PC-3 (cell line): ENCODE measurements at regions not wholly inside any gene's neighbourhood (a gene's known extent, or its start where the extent isn't known, plus 50 kb on each side); places are given as distances from the start of the nearest gene placed in this dataset.
"Not testable (repeated sequence)": the region's sequence is repeated elsewhere in the genome, so short reads cannot be mapped to it uniquely, and the experiment has no call there.

Experiments
- EZH2phosphoT487 ChIP-seq: fragments of 300-600 bp; sonication (generic); IDR thresholded peaks from 2 replicates; pipeline ENCODE4 v1.6.1; 2018; ENCODE audit warnings: mild to moderate bottlenecking, antibody characterized with exemption, low read length, borderline replicate concordance
- TF ChIP-seq, protein P1 (sequence below): fragments of 300-600 bp; sonication (generic); conservative IDR thresholded peaks from 2 replicates; pipeline ENCODE4 v1.5.1; 2017; ENCODE audit warnings: antibody characterized with exemption, low read depth, mild to moderate bottlenecking, low read length

DNA sequence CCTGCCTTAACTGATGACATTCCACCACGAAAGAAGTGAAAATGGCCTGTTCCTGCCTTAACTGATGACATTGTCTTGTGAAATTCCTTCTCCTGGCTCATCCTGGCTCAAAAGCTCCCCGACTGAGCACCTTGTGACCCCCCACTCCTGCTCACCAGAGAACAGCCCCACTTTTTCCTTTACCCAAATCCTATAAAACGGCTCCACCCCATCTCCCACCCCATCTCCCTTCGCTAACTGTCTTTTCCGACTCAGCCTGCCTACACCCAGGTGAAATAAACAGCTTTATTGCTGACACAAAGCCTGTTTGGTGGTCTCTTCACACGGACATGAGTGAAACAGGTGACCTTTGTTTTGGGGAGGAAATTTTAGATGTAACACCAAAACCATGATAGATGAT lies 674.4 kb downstream of the TLE1 start:
- TF ChIP-seq, protein P1, sequence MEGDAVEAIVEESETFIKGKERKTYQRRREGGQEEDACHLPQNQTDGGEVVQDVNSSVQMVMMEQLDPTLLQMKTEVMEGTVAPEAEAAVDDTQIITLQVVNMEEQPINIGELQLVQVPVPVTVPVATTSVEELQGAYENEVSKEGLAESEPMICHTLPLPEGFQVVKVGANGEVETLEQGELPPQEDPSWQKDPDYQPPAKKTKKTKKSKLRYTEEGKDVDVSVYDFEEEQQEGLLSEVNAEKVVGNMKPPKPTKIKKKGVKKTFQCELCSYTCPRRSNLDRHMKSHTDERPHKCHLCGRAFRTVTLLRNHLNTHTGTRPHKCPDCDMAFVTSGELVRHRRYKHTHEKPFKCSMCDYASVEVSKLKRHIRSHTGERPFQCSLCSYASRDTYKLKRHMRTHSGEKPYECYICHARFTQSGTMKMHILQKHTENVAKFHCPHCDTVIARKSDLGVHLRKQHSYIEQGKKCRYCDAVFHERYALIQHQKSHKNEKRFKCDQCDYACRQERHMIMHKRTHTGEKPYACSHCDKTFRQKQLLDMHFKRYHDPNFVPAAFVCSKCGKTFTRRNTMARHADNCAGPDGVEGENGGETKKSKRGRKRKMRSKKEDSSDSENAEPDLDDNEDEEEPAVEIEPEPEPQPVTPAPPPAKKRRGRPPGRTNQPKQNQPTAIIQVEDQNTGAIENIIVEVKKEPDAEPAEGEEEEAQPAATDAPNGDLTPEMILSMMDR = not testable (repeated sequence)
- not testable (repeated sequence) for TF ChIP-seq EZH2phosphoT487
